ENCODE measurements at regions not wholly inside any gene's neighbourhood (a gene's known extent, or its start where the extent isn't known, plus 50 kb on each side); places are given as distances from the start of the nearest gene placed in this dataset.

DNA sequence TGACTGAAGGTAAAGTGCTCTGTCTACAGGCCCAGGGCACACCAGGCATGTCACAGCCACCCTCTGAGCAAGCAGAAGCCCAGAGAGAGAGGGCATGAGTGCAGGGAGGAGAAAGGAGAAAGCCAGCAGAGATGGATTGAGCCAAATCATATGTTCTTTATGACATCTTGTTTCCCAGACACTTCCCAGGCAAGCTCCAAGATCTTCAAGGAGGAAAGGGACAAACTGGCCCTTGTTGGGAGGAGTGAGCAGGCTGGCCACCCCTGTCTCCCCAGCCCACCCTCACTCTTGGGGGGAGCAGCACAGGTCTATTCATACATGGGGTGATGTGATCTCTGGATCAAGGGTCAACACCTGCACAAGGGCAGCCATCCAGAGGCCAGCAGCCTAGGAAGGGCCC is 298.8 kb downstream of the UQCRFS1 start:
- DNase-seq (ENCODE audit: extremely low read depth, low read depth): no peak
- TF ChIP-seq, protein P1, sequence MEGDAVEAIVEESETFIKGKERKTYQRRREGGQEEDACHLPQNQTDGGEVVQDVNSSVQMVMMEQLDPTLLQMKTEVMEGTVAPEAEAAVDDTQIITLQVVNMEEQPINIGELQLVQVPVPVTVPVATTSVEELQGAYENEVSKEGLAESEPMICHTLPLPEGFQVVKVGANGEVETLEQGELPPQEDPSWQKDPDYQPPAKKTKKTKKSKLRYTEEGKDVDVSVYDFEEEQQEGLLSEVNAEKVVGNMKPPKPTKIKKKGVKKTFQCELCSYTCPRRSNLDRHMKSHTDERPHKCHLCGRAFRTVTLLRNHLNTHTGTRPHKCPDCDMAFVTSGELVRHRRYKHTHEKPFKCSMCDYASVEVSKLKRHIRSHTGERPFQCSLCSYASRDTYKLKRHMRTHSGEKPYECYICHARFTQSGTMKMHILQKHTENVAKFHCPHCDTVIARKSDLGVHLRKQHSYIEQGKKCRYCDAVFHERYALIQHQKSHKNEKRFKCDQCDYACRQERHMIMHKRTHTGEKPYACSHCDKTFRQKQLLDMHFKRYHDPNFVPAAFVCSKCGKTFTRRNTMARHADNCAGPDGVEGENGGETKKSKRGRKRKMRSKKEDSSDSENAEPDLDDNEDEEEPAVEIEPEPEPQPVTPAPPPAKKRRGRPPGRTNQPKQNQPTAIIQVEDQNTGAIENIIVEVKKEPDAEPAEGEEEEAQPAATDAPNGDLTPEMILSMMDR (IDR thresholded peaks at IDR 0.05; ENCODE audit: low read depth, low read length): no peak

DNA sequence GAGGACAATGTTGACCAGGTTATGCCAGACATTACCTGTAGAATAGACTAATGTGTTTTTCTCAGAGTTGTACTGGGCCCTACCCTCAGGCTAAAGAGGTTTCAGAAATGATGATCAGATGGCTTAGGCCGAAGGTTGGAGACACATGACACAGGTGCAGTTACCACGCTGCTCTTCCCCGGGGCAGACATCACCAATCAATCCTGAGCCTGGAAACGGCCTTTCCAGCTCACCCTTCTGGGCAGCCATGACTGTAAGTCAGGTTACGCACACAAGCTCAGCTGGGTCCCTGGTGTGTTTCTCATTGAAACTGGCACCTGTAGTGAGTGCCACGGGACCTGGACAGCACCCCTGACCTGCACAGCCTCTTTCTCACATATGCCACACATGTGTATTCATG is 299.3 kb downstream of the UQCRFS1 start:
- TF ChIP-seq, protein P1 (IDR thresholded peaks at IDR 0.05; ENCODE audit: low read depth, low read length): no peak

DNA sequence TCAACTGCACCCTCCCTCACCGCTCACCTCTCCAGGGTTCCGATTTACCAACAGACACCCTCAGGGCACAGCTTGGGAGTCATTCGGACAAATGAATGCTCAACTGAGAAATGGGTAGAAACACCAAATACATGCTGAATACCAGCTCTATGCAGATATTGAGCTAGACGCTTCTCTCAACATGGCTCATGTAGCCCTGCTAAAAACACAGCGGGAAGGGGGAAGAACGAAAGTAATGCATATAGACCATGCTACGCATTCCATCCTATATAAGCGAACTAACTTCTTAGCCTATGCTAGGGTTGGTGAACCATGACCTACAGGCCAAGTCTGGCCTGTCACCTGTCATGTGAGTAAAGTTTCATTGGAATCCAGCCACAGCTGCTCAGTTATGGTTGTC is 304.0 kb downstream of the UQCRFS1 start:
- TF ChIP-seq, protein P1 (IDR thresholded peaks at IDR 0.05; ENCODE audit: low read depth, low read length): no peak
- DNase-seq (ENCODE audit: extremely low read depth, low read depth): no peak

More for the DNA sequence above, 299.3 kb downstream of the UQCRFS1 start:
- no peak for DNase-seq (ENCODE audit: extremely low read depth, low read depth)

DNA sequence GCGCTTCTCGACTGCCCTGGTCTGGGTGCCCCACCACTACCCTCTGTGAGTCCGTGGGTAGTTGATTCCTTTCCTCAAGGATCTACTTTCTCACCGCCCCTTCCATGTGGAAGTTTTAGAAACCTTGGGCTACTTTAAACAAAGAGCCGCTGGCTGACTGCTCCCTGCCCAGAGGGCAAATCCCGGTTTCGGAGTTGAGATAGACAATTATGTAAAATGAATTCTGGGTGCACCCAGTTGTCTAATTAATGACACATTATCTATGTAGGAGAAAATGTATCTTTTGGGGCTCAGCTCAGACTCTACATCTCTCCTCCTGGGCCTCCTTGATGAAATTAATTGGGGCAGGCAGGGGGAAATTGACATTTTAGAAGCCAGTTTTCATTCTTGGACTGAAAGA is 305.4 kb downstream of the UQCRFS1 start:
- DNase-seq (ENCODE audit: extremely low read depth, low read depth): no peak
- TF ChIP-seq, protein P1 (IDR thresholded peaks at IDR 0.05; ENCODE audit: low read depth, low read length): no peak

DNA sequence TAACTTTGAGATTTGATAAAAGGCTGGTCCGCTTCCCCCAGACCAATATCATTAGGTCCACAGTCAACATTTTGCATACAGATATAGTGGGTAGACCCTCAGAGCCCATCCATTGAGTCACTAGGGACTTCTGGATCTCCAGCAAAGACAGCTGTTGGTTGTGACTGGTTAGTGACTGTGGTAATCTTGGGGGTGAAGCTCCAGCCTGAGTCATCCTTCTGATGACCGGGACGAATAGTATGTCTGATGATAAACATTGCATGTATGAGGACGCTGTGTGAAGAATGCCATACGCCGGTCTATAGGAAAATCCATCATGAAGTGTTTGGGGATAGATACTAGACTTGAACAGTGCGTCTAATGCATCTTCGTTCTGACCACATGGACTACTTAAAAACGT is 307.0 kb downstream of the UQCRFS1 start:
- DNase-seq (ENCODE audit: extremely low read depth, low read depth): no peak
- TF ChIP-seq, protein P1 (IDR thresholded peaks at IDR 0.05; ENCODE audit: low read depth, low read length): no peak

DNA sequence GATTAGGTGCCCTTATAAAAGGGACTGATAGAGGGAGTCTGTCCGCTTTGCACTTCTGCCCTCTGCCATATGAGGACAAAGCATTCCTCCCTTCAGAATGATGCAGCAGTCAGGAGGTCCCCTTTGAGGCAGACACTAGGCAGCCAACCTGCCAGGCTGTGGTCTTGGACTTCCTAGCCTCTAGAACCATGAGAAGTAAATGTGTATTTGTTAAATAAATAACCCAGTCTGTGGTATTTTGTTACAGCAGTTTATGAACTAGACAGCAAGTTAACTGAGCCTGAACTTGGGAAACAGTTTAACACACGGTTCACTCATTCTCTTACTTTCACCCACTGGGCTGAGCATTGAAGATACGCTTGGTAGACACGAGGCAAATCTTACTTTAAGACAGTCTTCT is 313.2 kb downstream of the UQCRFS1 start:
- DNase-seq (ENCODE audit: extremely low read depth, low read depth): no peak
- TF ChIP-seq, protein P1 (IDR thresholded peaks at IDR 0.05; ENCODE audit: low read depth, low read length): no peak

DNA sequence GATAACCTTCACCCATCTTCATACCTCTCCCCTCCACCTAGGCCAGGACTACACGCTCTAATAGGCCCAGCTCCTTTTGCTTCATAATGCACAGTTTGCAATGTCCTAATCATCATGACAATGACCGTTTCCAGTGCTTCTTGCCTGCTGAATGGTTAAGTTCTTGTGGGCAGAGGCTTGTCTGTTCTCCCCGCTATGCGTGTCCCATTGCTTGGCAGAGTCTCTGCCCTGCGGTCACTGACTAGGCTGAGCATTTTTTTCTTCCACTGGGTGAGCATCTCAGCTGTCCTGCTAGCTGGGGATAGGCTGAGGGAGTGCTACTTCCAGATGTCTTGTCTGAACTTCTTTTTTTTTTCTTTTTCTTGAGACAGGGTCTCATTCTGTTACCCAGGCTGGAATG is 314.7 kb downstream of the UQCRFS1 start:
- TF ChIP-seq, protein P1 (IDR thresholded peaks at IDR 0.05; ENCODE audit: low read depth, low read length): no peak
- no peak for DNase-seq (ENCODE audit: extremely low read depth, low read depth)

All from AG09319 (cell line).